ENCODE measurements at regions not wholly inside any gene's neighbourhood (a gene's known extent, or its start where the extent isn't known, plus 50 kb on each side); places are given as distances from the start of the nearest gene placed in this dataset.

DNA sequence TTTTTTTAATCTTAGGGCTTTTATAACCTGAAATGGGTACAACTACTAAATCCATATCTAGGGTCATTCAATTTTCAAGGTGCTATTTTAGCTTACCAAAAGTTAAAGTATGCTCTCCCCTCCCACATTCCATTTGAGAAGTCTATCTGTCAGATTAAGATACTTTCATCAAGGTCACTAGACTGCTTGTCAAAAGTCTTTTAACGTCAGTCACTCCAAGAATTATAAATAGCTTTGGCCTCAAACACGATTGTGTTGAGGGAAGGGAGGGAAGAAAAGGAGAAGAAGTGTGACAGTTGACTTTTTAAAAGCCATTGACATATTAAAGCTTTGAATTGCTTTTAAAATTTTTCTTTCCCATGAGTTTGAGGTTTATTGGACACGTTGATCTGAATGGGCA, 175.8 kb downstream of the PTGER3 start:
- no peak overlapping the region for H3K4me3 ChIP-seq (replicated peaks in 1 of 2; ENCODE audit: low read depth in 1 of 2, low read length in 2 of 2)
- POLR2A ChIA-PET = no interaction called here

DNA sequence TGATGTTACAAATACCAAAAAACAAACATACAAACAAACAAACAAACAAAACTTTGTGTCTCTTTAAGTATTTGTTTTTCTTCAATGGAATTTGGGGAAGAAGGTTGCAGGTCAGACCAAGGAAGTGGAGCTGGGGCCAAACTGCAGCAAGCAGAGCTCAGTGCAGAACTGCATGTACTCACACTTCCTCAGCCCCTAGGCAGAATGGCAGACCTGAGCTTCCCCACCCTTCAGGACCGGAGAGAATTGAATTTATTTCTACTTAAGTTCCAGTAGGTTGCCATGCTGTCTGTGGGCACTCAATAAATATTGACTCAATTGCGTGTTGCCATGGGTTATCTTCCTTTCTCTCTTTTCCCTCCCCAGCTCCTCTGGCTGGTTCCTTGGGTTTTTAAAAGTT, 173.6 kb downstream of the PTGER3 start:
- RAD21 ChIA-PET (ENCODE audit: low non-redundant PET in 1 of 2, low total read pairs in 2 of 2, uncharacterized antibody in 2 of 2, unreplicated experiment in 2 of 2) = no interaction called here
- H3K27me3 ChIP-seq (ENCODE audit: insufficient read depth, low read length) = no peaks in the 10 kb centered on the region
- POLR2A ChIA-PET = no interaction called here
- H3K9me2 ChIP-seq (ENCODE audit: insufficient read depth) = no peaks in the 10 kb centered on the region
- H3K4me2 ChIP-seq (ENCODE audit: low read length) = no peak overlapping the region
- intact Hi-C loops (cut with micrococcal nuclease) = no loop called here
- H2AFZ ChIP-seq (ENCODE audit: low read depth, low read length, poor library complexity, severe bottlenecking) = no peak overlapping the region
- no peaks in the 10 kb centered on the region for H3K4me1 ChIP-seq (ENCODE audit: control insufficient read depth in 1 of 2, insufficient read depth in 2 of 2, low read length in 2 of 2)
- no peaks in the 10 kb centered on the region for H3K9me3 ChIP-seq (ENCODE audit: control insufficient read depth in 1 of 2, insufficient read depth in 1 of 2, low read depth in 1 of 2, low read length in 2 of 2)
- H3K4me3 ChIP-seq (replicated peaks in 1 of 2; ENCODE audit: low read depth in 1 of 2, low read length in 2 of 2) = no peak overlapping the region
- H4K20me1 ChIP-seq (ENCODE audit: insufficient read depth) = no peaks in the 10 kb centered on the region
- no peaks in the 10 kb centered on the region for H3K79me2 ChIP-seq (ENCODE audit: insufficient read depth, low read length)
- CTCF ChIA-PET = no interaction called here
- ATAC-seq (no peak), DNase-seq (ENCODE audit: low read depth, low spot score) (no peak)
- H3K9ac ChIP-seq (ENCODE audit: low read length) = no peak overlapping the region
- H3K27ac ChIP-seq (ENCODE audit: low read depth, low read length) = no peak overlapping the region
- BruUV-seq (replicated peaks) = no TSS peak
- H3K36me3 ChIP-seq (ENCODE audit: control insufficient read depth in 1 of 2, insufficient read depth in 2 of 2, low read length in 2 of 2) = no peaks in the 10 kb centered on the region
- no peak for TF ChIP-seq YY1 (IDR thresholded peaks at IDR 0.05; ENCODE audit: extremely low read depth, insufficient replicate concordance, low read depth, low read length)
- TF ChIP-seq POLR2AphosphoS5 (IDR thresholded peaks at IDR 0.05; ENCODE audit: low read depth, low read length) = no peak
- TF ChIP-seq TCF7L2 (IDR thresholded peaks at IDR 0.05; ENCODE audit: borderline replicate concordance, extremely low read depth, insufficient read depth, insufficient read length) = no peak
- TF ChIP-seq CBX3 (IDR thresholded peaks at IDR 0.05; ENCODE audit: low read depth) = no peak
- no peak for TF ChIP-seq FOSL1 (IDR thresholded peaks at IDR 0.05; ENCODE audit: low read depth)
- no peak for TF ChIP-seq POLR2A (IDR thresholded peaks at IDR 0.05; ENCODE audit: borderline replicate concordance, extremely low read depth, insufficient read depth, insufficient read length)
- TF ChIP-seq, protein P1, sequence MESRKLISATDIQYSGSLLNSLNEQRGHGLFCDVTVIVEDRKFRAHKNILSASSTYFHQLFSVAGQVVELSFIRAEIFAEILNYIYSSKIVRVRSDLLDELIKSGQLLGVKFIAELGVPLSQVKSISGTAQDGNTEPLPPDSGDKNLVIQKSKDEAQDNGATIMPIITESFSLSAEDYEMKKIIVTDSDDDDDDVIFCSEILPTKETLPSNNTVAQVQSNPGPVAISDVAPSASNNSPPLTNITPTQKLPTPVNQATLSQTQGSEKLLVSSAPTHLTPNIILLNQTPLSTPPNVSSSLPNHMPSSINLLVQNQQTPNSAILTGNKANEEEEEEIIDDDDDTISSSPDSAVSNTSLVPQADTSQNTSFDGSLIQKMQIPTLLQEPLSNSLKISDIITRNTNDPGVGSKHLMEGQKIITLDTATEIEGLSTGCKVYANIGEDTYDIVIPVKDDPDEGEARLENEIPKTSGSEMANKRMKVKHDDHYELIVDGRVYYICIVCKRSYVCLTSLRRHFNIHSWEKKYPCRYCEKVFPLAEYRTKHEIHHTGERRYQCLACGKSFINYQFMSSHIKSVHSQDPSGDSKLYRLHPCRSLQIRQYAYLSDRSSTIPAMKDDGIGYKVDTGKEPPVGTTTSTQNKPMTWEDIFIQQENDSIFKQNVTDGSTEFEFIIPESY (IDR thresholded peaks at IDR 0.05; ENCODE audit: extremely low read depth, insufficient replicate concordance, low read length) = no peak
- TF ChIP-seq EZH2 (IDR thresholded peaks at IDR 0.05) = no peak
- no peak for TF ChIP-seq CEBPB (IDR thresholded peaks at IDR 0.05; ENCODE audit: low read depth)
- TF ChIP-seq ELF1 (IDR thresholded peaks at IDR 0.05; ENCODE audit: borderline replicate concordance, low read depth) = no peak
- TF ChIP-seq EZH2phosphoT487 (IDR thresholded peaks at IDR 0.05; ENCODE audit: borderline replicate concordance) = no peak
- TF ChIP-seq, protein P2, sequence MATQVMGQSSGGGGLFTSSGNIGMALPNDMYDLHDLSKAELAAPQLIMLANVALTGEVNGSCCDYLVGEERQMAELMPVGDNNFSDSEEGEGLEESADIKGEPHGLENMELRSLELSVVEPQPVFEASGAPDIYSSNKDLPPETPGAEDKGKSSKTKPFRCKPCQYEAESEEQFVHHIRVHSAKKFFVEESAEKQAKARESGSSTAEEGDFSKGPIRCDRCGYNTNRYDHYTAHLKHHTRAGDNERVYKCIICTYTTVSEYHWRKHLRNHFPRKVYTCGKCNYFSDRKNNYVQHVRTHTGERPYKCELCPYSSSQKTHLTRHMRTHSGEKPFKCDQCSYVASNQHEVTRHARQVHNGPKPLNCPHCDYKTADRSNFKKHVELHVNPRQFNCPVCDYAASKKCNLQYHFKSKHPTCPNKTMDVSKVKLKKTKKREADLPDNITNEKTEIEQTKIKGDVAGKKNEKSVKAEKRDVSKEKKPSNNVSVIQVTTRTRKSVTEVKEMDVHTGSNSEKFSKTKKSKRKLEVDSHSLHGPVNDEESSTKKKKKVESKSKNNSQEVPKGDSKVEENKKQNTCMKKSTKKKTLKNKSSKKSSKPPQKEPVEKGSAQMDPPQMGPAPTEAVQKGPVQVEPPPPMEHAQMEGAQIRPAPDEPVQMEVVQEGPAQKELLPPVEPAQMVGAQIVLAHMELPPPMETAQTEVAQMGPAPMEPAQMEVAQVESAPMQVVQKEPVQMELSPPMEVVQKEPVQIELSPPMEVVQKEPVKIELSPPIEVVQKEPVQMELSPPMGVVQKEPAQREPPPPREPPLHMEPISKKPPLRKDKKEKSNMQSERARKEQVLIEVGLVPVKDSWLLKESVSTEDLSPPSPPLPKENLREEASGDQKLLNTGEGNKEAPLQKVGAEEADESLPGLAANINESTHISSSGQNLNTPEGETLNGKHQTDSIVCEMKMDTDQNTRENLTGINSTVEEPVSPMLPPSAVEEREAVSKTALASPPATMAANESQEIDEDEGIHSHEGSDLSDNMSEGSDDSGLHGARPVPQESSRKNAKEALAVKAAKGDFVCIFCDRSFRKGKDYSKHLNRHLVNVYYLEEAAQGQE (IDR thresholded peaks at IDR 0.05; ENCODE audit: low read depth) = no peak
- no peak for TF ChIP-seq SIN3A (IDR thresholded peaks at IDR 0.05; ENCODE audit: low read depth)
- TF ChIP-seq JUND (IDR thresholded peaks at IDR 0.05) = no peak

More for the DNA sequence above, 175.8 kb downstream of the PTGER3 start:
- no peak for ATAC-seq
- Histone ChIP-seq H3K79me2 (ENCODE audit: insufficient read depth, low read length) (no peaks in the 10 kb centered on the region), H3K9me2 (ENCODE audit: insufficient read depth) (no peaks in the 10 kb centered on the region), H3K36me3 (ENCODE audit: control insufficient read depth in 1 of 2, insufficient read depth in 2 of 2, low read length in 2 of 2) (no peaks in the 10 kb centered on the region), H3K9ac (ENCODE audit: low read length) (no peak overlapping the region), H4K20me1 (ENCODE audit: insufficient read depth) (no peaks in the 10 kb centered on the region), H3K9me3 (ENCODE audit: control insufficient read depth in 1 of 2, insufficient read depth in 1 of 2, low read depth in 1 of 2, low read length in 2 of 2) (no peaks in the 10 kb centered on the region), H3K27ac (ENCODE audit: low read depth, low read length) (no peak overlapping the region), H2AFZ (ENCODE audit: low read depth, low read length, poor library complexity, severe bottlenecking) (no peak overlapping the region), H3K4me1 (ENCODE audit: control insufficient read depth in 1 of 2, insufficient read depth in 2 of 2, low read length in 2 of 2) (no peaks in the 10 kb centered on the region), H3K27me3 (ENCODE audit: insufficient read depth, low read length) (no peaks in the 10 kb centered on the region), H3K4me2 (ENCODE audit: low read length) (no peak overlapping the region)
- BruUV-seq (replicated peaks) = no TSS peak
- RAD21 ChIA-PET (ENCODE audit: low non-redundant PET in 1 of 2, low total read pairs in 2 of 2, uncharacterized antibody in 2 of 2, unreplicated experiment in 2 of 2) = no interaction called here
- CTCF ChIA-PET = no interaction called here
- no peak for DNase-seq (ENCODE audit: low read depth, low spot score)
- intact Hi-C loops (cut with micrococcal nuclease) = no loop called here
- TF ChIP-seq SRF (IDR thresholded peaks at IDR 0.05; ENCODE audit: low read depth) = no peak
- no peak for TF ChIP-seq YY1 (IDR thresholded peaks at IDR 0.05; ENCODE audit: extremely low read depth, insufficient replicate concordance, low read depth, low read length)
- TF ChIP-seq EGR1 (IDR thresholded peaks at IDR 0.05; ENCODE audit: low read depth) = no peak
- TF ChIP-seq, protein P3, sequence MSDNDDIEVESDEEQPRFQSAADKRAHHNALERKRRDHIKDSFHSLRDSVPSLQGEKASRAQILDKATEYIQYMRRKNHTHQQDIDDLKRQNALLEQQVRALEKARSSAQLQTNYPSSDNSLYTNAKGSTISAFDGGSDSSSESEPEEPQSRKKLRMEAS (IDR thresholded peaks at IDR 0.05) = no peak

Data from HCT116 (cell line).